ENCODE measurements at regions not wholly inside any gene's neighbourhood (a gene's known extent, or its start where the extent isn't known, plus 50 kb on each side); places are given as distances from the start of the nearest gene placed in this dataset.

DNA sequence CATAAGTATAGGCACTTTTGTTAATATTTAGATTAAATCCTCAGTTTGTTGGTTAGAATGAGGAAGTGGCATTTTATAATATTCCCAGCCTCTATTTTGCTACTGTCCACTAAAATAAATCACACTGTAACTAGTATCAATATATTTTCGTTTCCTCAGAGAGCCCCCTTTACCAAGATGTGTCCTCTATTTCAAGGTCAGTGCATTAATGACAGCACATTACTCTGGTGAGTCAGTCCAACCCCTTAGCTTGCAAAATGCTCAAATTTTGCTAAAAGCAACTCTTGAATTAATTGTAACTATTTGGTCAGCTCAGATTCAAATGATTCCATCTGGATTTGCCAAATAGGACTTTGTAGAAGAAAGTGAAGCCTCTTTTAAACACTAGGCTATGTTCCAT, 199.3 kb downstream of the PDHA2 start:
- TF ChIP-seq EZH2phosphoT487 (IDR thresholded peaks at IDR 0.05; ENCODE audit: unreplicated experiment) = no peak
- TF ChIP-seq, protein P1, sequence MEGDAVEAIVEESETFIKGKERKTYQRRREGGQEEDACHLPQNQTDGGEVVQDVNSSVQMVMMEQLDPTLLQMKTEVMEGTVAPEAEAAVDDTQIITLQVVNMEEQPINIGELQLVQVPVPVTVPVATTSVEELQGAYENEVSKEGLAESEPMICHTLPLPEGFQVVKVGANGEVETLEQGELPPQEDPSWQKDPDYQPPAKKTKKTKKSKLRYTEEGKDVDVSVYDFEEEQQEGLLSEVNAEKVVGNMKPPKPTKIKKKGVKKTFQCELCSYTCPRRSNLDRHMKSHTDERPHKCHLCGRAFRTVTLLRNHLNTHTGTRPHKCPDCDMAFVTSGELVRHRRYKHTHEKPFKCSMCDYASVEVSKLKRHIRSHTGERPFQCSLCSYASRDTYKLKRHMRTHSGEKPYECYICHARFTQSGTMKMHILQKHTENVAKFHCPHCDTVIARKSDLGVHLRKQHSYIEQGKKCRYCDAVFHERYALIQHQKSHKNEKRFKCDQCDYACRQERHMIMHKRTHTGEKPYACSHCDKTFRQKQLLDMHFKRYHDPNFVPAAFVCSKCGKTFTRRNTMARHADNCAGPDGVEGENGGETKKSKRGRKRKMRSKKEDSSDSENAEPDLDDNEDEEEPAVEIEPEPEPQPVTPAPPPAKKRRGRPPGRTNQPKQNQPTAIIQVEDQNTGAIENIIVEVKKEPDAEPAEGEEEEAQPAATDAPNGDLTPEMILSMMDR (conservative IDR thresholded peaks at IDR 0.05; ENCODE audit: low read depth in 2 of 2) = no peak
- TF ChIP-seq REST (IDR thresholded peaks at IDR 0.05; ENCODE audit: unreplicated experiment) = no peak
- TF ChIP-seq EZH2 (IDR thresholded peaks at IDR 0.05; ENCODE audit: low read depth, unreplicated experiment) = no peak
- TF ChIP-seq POLR2AphosphoS5 (IDR thresholded peaks at IDR 0.05; ENCODE audit: low read depth) = no peak
- TF ChIP-seq, protein P2, sequence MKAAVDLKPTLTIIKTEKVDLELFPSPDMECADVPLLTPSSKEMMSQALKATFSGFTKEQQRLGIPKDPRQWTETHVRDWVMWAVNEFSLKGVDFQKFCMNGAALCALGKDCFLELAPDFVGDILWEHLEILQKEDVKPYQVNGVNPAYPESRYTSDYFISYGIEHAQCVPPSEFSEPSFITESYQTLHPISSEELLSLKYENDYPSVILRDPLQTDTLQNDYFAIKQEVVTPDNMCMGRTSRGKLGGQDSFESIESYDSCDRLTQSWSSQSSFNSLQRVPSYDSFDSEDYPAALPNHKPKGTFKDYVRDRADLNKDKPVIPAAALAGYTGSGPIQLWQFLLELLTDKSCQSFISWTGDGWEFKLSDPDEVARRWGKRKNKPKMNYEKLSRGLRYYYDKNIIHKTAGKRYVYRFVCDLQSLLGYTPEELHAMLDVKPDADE (IDR thresholded peaks at IDR 0.05) = no peak
- no peak for TF ChIP-seq STAT1 (IDR thresholded peaks at IDR 0.05; ENCODE audit: unreplicated experiment)
- no peak for TF ChIP-seq CREB1 (CRISPR knock-in tag; IDR thresholded peaks at IDR 0.05; ENCODE audit: low read depth)

Measured in GM23338 (cell line).